ENCODE measurements at regions not wholly inside any gene's neighbourhood (a gene's known extent, or its start where the extent isn't known, plus 50 kb on each side); places are given as distances from the start of the nearest gene placed in this dataset.

GRCh38 chrX:1052021-1052420, 160.4 kb downstream of the CRLF2 start:
- TF ChIP-seq CTCF (IDR thresholded peaks at IDR 0.05) = no peak

- no peak for TF ChIP-seq CTCF (IDR thresholded peaks at IDR 0.05)
Measured at GRCh38 chrX:1051421-1051820, 161.0 kb downstream of the CRLF2 start.

GRCh38 chrX:1045680-1046314, 166.7 kb downstream of the CRLF2 start:
- no peak for TF ChIP-seq CTCF (IDR thresholded peaks at IDR 0.05)

GRCh38 chrX:1041091-1041490, 171.4 kb downstream of the CRLF2 start:
- no peak for TF ChIP-seq CTCF (IDR thresholded peaks at IDR 0.05)

- TF ChIP-seq CTCF (IDR thresholded peaks at IDR 0.05) = no peak
Measured at GRCh38 chrX:1035206-1035605, 177.2 kb downstream of the CRLF2 start.

- TF ChIP-seq CTCF (IDR thresholded peaks at IDR 0.05) = no peak
Measured at GRCh38 chrX:1034717-1035116, 177.7 kb downstream of the CRLF2 start.

- no peak for TF ChIP-seq CTCF (IDR thresholded peaks at IDR 0.05)
Measured at GRCh38 chrX:1031521-1032430, 180.7 kb downstream of the CRLF2 start.

All from LNCAP (cell line).